GM12892 (cell line): ENCODE measurements at regions not wholly inside any gene's neighbourhood (a gene's known extent, or its start where the extent isn't known, plus 50 kb on each side); places are given as distances from the start of the nearest gene placed in this dataset.

Experiments
- POLR2A ChIP-seq: IDR thresholded peaks from 2 replicates; pipeline ENCODE4 v1.6.1; 2011; ENCODE audit warnings: low read depth, low read length, control low read depth
- POLR2AphosphoS5 ChIP-seq: IDR thresholded peaks from 2 replicates; pipeline ENCODE4 v1.6.1; 2011; ENCODE audit warnings: low read depth, low read length, control low read depth
- TAF1 ChIP-seq: IDR thresholded peaks from 2 replicates; pipeline ENCODE4 v1.6.1; 2011; ENCODE audit warnings: low read depth, mild to moderate bottlenecking, control low read depth, low read length, borderline replicate concordance

DNA sequence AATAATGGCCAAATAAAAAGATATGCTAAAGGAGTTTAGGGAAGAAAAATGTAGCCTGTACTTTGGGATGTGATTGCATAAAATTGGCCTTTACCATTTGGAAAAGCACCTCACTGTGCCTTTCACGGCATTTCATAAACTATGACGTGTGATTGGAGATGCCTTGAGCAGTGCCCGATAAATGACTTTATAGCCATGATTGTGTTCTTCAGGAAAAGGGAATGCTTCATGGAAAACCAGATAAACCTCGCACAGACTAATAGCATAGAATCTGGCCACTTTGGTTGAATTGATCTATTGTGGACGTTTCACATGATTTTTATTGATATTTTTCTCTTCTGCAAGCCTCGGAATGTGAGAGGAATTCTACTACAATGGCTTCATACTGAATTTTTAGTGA is 502.0 kb upstream of the MKI67 start:
- TF ChIP-seq POLR2A (no peak), POLR2AphosphoS5 (no peak), TAF1 (no peak)
